ENCODE measurements at regions not wholly inside any gene's neighbourhood (a gene's known extent, or its start where the extent isn't known, plus 50 kb on each side); places are given as distances from the start of the nearest gene placed in this dataset.
"Not testable (repeated sequence)": the region's sequence is repeated elsewhere in the genome, so short reads cannot be mapped to it uniquely, and the experiment has no call there.

GRCh38 chr5:91956738-91957137 lies 573.6 kb upstream of the ARRDC3 start:
- no peak for DNase-seq

GRCh38 chr5:91955610-91956009 lies 572.5 kb upstream of the ARRDC3 start:
- no peak for DNase-seq

GRCh38 chr5:91954136-91954535 lies 571.0 kb upstream of the ARRDC3 start:
- DNase-seq = no peak

GRCh38 chr5:91950328-91950727 lies 567.2 kb upstream of the ARRDC3 start:
- no peak for DNase-seq

GRCh38 chr5:91946870-91947269 lies 563.8 kb upstream of the ARRDC3 start:
- DNase-seq = no peak

- no peak for DNase-seq
Observed at GRCh38 chr5:91941588-91941987, 558.5 kb upstream of the ARRDC3 start.

- DNase-seq = no peak
Observed at GRCh38 chr5:91938441-91938840, 555.3 kb upstream of the ARRDC3 start.

GRCh38 chr5:91937121-91937520 lies 554.0 kb upstream of the ARRDC3 start:
- DNase-seq = no peak

- no peak for DNase-seq
Observed at GRCh38 chr5:91929522-91929817, 546.4 kb upstream of the ARRDC3 start.

GRCh38 chr5:91928754-91929521 lies 545.8 kb upstream of the ARRDC3 start:
- peak; percentile 46 for DNase-seq

GRCh38 chr5:91927439-91927838 lies 544.3 kb upstream of the ARRDC3 start:
- no peak for DNase-seq

GRCh38 chr5:91925249-91925648 lies 542.1 kb upstream of the ARRDC3 start:
- no peak for DNase-seq

- not testable (repeated sequence) for DNase-seq
Observed at GRCh38 chr5:91917037-91917814, 534.1 kb upstream of the ARRDC3 start.

GRCh38 chr5:91910655-91911054 lies 527.5 kb upstream of the ARRDC3 start:
- DNase-seq = no peak

GRCh38 chr5:91910247-91910646 lies 527.1 kb upstream of the ARRDC3 start:
- DNase-seq = no peak

GRCh38 chr5:91906494-91906893 lies 523.4 kb upstream of the ARRDC3 start:
- DNase-seq = no peak

GRCh38 chr5:91906027-91906426 lies 522.9 kb upstream of the ARRDC3 start:
- DNase-seq = no peak

GRCh38 chr5:91898898-91899297 lies 515.8 kb upstream of the ARRDC3 start:
- no peak for DNase-seq

- DNase-seq = no peak
Observed at GRCh38 chr5:91898019-91898418, 514.9 kb upstream of the ARRDC3 start.

- DNase-seq = no peak
Observed at GRCh38 chr5:91888810-91889209, 505.7 kb upstream of the ARRDC3 start.

- peak; percentile 26 for DNase-seq
Observed at GRCh38 chr5:91885291-91886265, 502.5 kb upstream of the ARRDC3 start.

GRCh38 chr5:91884036-91884435 lies 500.9 kb upstream of the ARRDC3 start:
- no peak for DNase-seq

GRCh38 chr5:91875196-91875779 lies 492.2 kb upstream of the ARRDC3 start:
- DNase-seq = no peak

All from NCI-H2227 treated with DMSO at 0.1 percent for 48 hours (cell line).